Activated B cell treated with CpG ODN at 0.5 μM for 24 hours (primary cell): ENCODE measurements at regions not wholly inside any gene's neighbourhood (a gene's known extent, or its start where the extent isn't known, plus 50 kb on each side); places are given as distances from the start of the nearest gene placed in this dataset.

Experiments
- ATAC-seq: fragments of 200-7000 bp; cut with Tn5 transposase; one replicate; pipeline ENCODE4 v1.10.0; 2021; ENCODE audit warnings: low read depth, mild to moderate bottlenecking, moderate library complexity
- CTCF ChIA-PET: fragments of 350-600 bp; sonication (Branson Sonifier 250); formaldehyde crosslinking; loops from one replicate; lab custom pipeline; 2021; ENCODE audit warnings: antibody characterized with exemption; lab: Charles Lee
- POLR2A ChIA-PET: fragments of 350-600 bp; sonication (Branson Sonifier 250); formaldehyde crosslinking; loops from one replicate; lab custom pipeline; 2021; ENCODE audit warnings: antibody characterized with exemption; lab: Charles Lee
- DNase-seq: peaks from one replicate; pipeline ENCODE4 v3.0.0; 2022
- H3K27ac Mint-ChIP-seq: one replicate; pipeline ENCODE4 v1.8.0; 2020; ENCODE audit warnings: mixed read lengths
- H3K27me3 Mint-ChIP-seq: one replicate; pipeline ENCODE4 v1.8.0; 2021; ENCODE audit warnings: mixed read lengths
- H3K36me3 Mint-ChIP-seq: one replicate; pipeline ENCODE4 v1.8.0; 2021; ENCODE audit warnings: low read depth, mixed read lengths
- H3K4me1 Mint-ChIP-seq: one replicate; pipeline ENCODE4 v1.8.0; 2021; ENCODE audit warnings: mixed read lengths
- H3K4me3 Mint-ChIP-seq: one replicate; pipeline ENCODE4 v1.8.0; 2020; ENCODE audit warnings: mild to moderate bottlenecking, mixed read lengths
- H3K9me3 Mint-ChIP-seq: one replicate; pipeline ENCODE4 v1.8.0; 2020; ENCODE audit warnings: mixed read lengths
- CTCF ChIP-seq: fragments of 200-600 bp; IDR thresholded peaks from one replicate; pipeline ENCODE4 v1.8.0; 2022; ENCODE audit warnings: antibody characterized with exemption, mild to moderate bottlenecking
- intact Hi-C: fragments of 100-400 bp; cut with micrococcal nuclease; formaldehyde crosslinking; loops from one replicate; pipeline ENCODE4 v1.15.1; 2024

- ChIA-PET POLR2A (interaction anchor here (0.6 to 1.4 kb wide), 2 partner anchors 41 to 78 kb away, joined by 3 to 5 read pairs; no protein-coding TSS in a partner anchor), CTCF (interaction anchor here (0.7 to 1.7 kb wide), 5 partner anchors 40 to 533 kb away, joined by 4 to 7 read pairs (median 4); partner anchors contain the start of gene HGFAC)
- intact Hi-C loops = no loop called here
- Mint-ChIP-seq H3K27me3 (no peaks in the 10 kb centered on the region), H3K27ac (no peak overlapping the region), H3K4me1 (peaks cover 4% of the 10 kb centered on the region), H3K36me3 (peaks cover 2% of the 10 kb centered on the region), H3K4me3 (no peak overlapping the region), H3K9me3 (peaks cover 6% of the 10 kb centered on the region)
- no peak for TF ChIP-seq CTCF
- ATAC-seq = no peak
- no peak for DNase-seq
These were observed 55.0 kb downstream of the RGS12 start for GRCh38 chr4:3347871-3348270.

- peaks cover 2% of the 10 kb centered on the region for H3K36me3 Mint-ChIP-seq
- peaks cover 6% of the 10 kb centered on the region for H3K9me3 Mint-ChIP-seq
- ATAC-seq = no peak
- ChIA-PET CTCF (interaction anchor here (1.0 to 1.7 kb wide), 3 partner anchors 41 to 95 kb away, joined by 4 to 7 read pairs (median 4); partner anchors contain the start of gene HGFAC), POLR2A (no interaction called here)
- H3K27me3 Mint-ChIP-seq = no peaks in the 10 kb centered on the region
- H3K27ac Mint-ChIP-seq = no peak overlapping the region
- no peak for TF ChIP-seq CTCF
- DNase-seq = no peak
- H3K4me3 Mint-ChIP-seq = no peak overlapping the region
- H3K4me1 Mint-ChIP-seq = peaks cover 4% of the 10 kb centered on the region
- intact Hi-C loops = no loop called here
These were observed 55.8 kb downstream of the RGS12 start for GRCh38 chr4:3348621-3349020.

GRCh38 chr4:3349116-3349515, 56.3 kb downstream of the RGS12 start:
- no peak for DNase-seq
- TF ChIP-seq CTCF = no peak
- Mint-ChIP-seq H3K4me3 (no peak overlapping the region), H3K36me3 (peaks cover 2% of the 10 kb centered on the region), H3K27ac (no peak overlapping the region), H3K27me3 (no peaks in the 10 kb centered on the region), H3K4me1 (peaks cover 4% of the 10 kb centered on the region), H3K9me3 (peaks cover 6% of the 10 kb centered on the region)
- ChIA-PET CTCF (interaction anchor here (1.5 to 1.7 kb wide), 2 partner anchors 40 to 94 kb away, joined by 4 to 7 read pairs; no protein-coding TSS in a partner anchor), POLR2A (no interaction called here)
- no peak for ATAC-seq
- intact Hi-C loops = no loop called here

- Mint-ChIP-seq H3K4me3 (no peak overlapping the region), H3K27me3 (no peaks in the 10 kb centered on the region), H3K36me3 (peaks cover 2% of the 10 kb centered on the region), H3K9me3 (peaks cover 6% of the 10 kb centered on the region), H3K27ac (peak overlapping the region; percentile 30), H3K4me1 (peaks cover 24% of the 10 kb centered on the region)
- intact Hi-C loops = no loop called here
- ChIA-PET CTCF (no interaction called here), POLR2A (no interaction called here)
- TF ChIP-seq CTCF = no peak
- DNase-seq = no peak
- ATAC-seq = no peak
These were observed 59.2 kb downstream of the RGS12 start for GRCh38 chr4:3351997-3352396.

- H3K4me1 Mint-ChIP-seq = peaks cover 28% of the 10 kb centered on the region
- ChIA-PET POLR2A (no interaction called here), CTCF (no interaction called here)
- no peak for TF ChIP-seq CTCF
- peaks cover 2% of the 10 kb centered on the region for H3K36me3 Mint-ChIP-seq
- intact Hi-C loops = no loop called here
- ATAC-seq = no peak
- H3K9me3 Mint-ChIP-seq = peaks cover 7% of the 10 kb centered on the region
- H3K27me3 Mint-ChIP-seq = no peaks in the 10 kb centered on the region
- DNase-seq = no peak
- H3K27ac Mint-ChIP-seq = no peak overlapping the region
- H3K4me3 Mint-ChIP-seq = no peak overlapping the region
These were observed 59.7 kb downstream of the RGS12 start for GRCh38 chr4:3352505-3352904.
